ENCODE measurements at regions not wholly inside any gene's neighbourhood (a gene's known extent, or its start where the extent isn't known, plus 50 kb on each side); places are given as distances from the start of the nearest gene placed in this dataset.
"Not testable (repeated sequence)": the region's sequence is repeated elsewhere in the genome, so short reads cannot be mapped to it uniquely, and the experiment has no call there.

DNA sequence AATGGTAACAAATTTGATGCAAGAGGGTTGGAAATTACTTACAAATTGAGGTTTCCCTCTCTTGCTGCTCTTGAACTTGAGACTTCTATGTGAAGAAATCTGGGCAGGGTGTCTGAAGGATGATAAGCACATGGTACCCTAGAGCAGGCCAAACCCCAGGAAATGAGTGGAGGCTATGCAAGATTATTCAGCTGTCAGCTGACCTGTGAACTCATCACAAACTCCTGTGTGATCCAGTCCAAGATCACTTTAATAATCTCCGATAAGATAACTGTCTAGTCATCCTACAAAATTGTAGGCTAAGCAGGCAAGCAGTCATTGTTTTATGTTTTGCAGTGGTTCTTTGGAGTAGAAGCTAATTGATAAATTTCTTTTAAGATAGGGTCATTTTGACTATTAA is 213.1 kb downstream of the BTBD3 start:
- peak; percentile 10 for DNase-seq
- no peaks in the 10 kb centered on the region for H3K9me3 ChIP-seq

DNA sequence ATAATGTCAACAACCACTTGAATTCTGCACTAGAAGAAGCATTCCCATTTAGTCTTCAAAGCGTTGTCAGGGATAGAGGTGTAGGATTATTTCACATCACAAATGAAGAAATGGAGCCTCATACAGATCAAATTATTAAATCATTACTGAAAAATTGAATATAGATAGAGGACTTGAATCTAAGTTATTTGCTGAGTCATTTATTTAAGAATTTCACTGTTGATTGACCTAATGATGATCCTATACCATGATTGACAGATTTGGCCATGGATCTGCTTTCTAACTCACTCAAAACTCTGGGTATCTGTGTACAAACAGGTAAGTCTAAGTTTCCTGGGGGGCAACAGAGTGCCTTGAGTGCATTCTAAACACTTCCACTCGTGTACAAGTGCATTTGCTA is 215.9 kb downstream of the BTBD3 start:
- no peak overlapping the region for H3K4me3 ChIP-seq
- H3K9me3 ChIP-seq = peaks cover 3% of the 10 kb centered on the region
- H3K27me3 ChIP-seq = no peaks in the 10 kb centered on the region
- DNase-seq = no peak
- no peaks in the 10 kb centered on the region for H3K36me3 ChIP-seq

More for the DNA sequence above, 213.1 kb downstream of the BTBD3 start:
- H3K27me3 ChIP-seq = no peaks in the 10 kb centered on the region
- no peak overlapping the region for H3K4me3 ChIP-seq
- no peaks in the 10 kb centered on the region for H3K36me3 ChIP-seq

DNA sequence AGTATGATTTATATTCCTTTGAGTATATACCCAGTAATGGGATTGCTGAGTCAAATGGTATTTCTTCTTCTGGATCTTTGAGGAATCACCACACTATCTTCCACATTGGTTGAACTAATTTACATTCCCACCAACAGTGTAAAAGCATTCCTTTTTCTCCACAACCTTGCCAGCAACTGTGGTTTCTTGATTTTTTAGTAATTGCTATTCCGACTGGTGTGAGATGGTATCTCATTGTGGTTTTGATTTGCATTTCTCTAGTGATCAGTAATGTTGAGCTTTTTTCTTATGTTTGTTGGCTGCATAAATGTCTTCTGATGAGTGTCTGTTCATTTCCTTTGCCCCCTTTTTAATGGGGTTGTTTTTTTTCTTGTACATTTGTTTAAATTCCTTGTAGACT is 228.3 kb downstream of the BTBD3 start:
- H3K4me3 ChIP-seq, H3K36me3 ChIP-seq, H3K27me3 ChIP-seq, DNase-seq: not testable (repeated sequence)
- peaks cover 10% of the 10 kb centered on the region for H3K9me3 ChIP-seq

DNA sequence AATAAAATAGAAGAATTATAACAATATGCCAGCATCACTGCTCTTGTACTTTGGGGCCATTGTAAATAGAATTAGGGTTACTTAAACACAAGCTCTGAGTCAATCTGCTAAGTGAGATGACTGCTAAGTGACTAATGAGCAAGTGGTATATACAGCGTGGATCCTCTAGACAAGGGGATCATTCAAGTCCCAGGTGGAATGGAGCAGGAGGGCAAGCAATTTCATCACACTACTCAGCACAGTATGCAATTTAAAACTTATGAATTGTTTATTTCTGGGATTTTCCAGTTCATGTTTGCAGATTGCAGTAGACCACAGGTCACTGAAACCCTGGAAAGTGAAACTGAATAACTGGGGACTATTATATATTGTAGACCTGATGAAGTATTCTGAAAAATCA is 235.3 kb downstream of the BTBD3 start:
- Histone ChIP-seq H3K4me3 (no peak overlapping the region), H3K9me3 (no peaks in the 10 kb centered on the region), H3K36me3 (no peaks in the 10 kb centered on the region), H3K27me3 (no peaks in the 10 kb centered on the region)
- peak; percentile 52 for DNase-seq

DNA sequence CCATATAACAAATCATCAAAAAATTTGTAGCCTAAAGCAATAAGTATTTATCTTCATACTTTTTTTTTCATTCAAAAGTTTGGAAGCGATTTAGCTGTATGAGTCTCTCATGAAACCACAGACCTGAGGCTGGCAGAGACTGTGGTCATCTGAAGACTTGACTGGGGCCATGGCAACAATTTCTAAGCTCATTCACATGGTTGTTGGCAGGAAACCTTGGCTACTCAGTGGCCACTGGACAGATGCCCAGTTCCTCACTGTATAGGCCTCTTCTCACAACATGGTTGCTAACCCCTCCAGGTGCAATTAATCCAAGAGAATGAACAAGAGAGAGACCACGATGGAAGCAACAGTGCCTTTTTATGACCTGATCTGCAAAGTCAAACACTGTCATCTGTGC is 235.9 kb downstream of the BTBD3 start:
- no peaks in the 10 kb centered on the region for H3K36me3 ChIP-seq
- DNase-seq = peak; percentile 85
- no peaks in the 10 kb centered on the region for H3K27me3 ChIP-seq
- no peaks in the 10 kb centered on the region for H3K9me3 ChIP-seq
- no peak overlapping the region for H3K4me3 ChIP-seq

DNA sequence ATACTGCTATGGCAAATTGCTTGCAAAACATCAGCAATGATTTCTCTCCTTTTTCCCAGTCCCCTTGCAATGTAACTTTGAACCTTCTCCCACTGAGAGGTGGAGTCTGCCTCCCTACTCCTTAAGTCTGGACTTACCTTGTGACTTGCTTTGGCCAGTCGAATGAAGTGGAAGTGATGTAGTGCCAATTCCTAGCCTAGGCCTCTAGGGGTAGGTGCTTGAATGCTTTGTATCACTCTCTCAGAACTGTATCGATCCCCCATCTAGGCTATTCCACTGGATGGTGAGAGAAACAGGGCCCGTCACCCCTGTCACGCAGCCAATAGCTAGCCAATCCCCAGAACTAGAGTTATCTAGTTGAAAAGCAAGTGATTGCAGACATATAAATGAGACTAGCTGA is 238.6 kb downstream of the BTBD3 start:
- Histone ChIP-seq H3K36me3 (no peaks in the 10 kb centered on the region), H3K4me3 (no peak overlapping the region), H3K9me3 (no peaks in the 10 kb centered on the region), H3K27me3 (no peaks in the 10 kb centered on the region)
- no peak for DNase-seq

DNA sequence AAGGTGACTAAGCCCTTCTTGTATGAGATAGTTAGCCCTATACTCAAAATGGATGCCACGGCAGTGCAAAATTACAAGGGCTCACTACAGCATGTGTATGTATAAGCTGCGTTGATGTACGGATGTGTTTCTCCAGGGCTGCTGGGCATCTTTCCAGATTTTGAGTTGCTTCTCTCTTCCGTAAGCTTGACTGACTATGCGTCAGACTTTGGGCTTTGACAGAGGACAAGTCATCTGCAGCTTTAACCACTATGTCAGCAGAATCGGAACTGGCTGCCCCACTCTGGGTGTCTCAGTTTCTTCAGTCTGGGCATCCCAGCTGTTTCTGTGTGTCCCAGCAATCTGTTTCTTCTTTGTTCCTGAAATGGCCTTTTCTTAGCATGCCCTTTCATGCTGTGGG is 241.6 kb downstream of the BTBD3 start:
- DNase-seq = no peak
- Histone ChIP-seq H3K9me3 (no peaks in the 10 kb centered on the region), H3K36me3 (no peaks in the 10 kb centered on the region), H3K4me3 (no peak overlapping the region), H3K27me3 (no peaks in the 10 kb centered on the region)

DNA sequence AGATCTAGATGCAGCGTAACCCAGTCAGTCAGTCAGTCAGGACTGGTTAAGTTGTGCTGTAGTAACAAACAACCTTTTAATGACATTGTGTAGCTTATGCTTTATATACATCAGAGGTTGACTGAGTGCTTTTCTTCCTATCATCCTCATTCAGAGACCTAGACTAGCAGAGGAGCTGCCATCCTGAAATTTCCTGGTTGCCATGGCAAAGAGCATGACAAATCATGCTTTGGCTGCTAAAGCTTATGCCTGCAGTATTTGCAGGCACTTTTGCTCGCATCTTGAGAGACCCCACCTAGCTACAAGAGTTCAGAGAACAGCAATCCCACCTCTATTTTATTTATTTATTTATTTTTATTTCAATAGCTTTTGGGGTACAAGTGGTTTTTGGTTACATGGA is 244.0 kb downstream of the BTBD3 start:
- DNase-seq = no peak
- Histone ChIP-seq H3K36me3 (no peaks in the 10 kb centered on the region), H3K4me3 (no peak overlapping the region), H3K9me3 (no peaks in the 10 kb centered on the region), H3K27me3 (no peaks in the 10 kb centered on the region)

DNA sequence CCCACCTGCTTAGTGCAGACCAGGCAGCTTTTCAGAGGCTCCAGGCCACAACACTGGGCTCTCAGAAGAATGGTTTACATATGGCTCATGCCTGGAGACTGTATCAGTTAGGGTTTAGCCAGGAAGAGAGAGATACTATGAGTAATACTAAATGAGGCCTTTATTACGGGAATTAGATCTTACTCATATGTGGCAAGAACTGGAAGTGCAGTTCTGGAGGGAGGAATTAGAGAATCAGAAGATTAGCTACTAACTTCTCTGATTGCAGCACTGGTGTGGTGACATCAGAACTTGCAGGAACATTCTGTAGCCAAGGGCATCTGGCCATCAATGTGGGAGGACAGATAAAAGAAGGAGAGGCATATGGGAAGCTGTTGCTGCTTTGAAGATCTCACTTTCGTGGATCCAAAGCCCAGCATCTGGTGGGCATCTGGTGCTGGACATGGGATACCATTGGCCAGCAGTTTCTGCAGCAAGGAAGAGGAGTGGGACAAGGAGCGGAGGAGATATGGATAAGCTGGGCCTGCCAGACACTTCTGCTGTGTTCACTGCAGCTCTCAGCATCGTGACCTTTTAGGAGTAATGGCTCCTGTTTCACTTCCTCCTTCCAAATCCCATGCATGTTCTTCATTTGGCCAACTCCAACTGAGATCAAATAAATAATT is 248.5 kb downstream of the BTBD3 start:
- peak; percentile 82 for DNase-seq
- Histone ChIP-seq H3K36me3 (no peaks in the 10 kb centered on the region), H3K27me3 (no peaks in the 10 kb centered on the region), H3K9me3 (peaks cover 9% of the 10 kb centered on the region), H3K4me3 (no peak overlapping the region)

DNA sequence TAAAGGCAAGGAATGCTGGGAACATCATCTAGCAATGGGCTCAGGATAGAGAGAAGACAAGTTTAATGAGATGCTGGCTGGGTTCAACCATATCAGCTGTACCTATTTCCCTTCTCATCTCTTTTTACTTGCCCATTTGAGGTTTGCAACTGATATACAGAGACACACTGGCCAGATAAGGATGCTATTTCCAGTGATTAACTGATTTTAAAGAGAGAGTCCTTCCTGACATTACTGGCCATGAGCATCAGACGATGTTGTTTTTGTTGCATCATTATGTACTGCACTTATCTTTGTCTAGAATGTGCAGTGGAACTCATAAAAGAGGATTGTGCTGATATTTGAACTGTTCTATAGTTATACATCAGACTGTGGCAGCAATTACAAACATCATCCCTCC is 252.7 kb downstream of the BTBD3 start:
- Histone ChIP-seq H3K36me3 (no peaks in the 10 kb centered on the region), H3K4me3 (no peak overlapping the region), H3K27me3 (no peaks in the 10 kb centered on the region), H3K9me3 (peaks cover 9% of the 10 kb centered on the region)
- no peak for DNase-seq

DNA sequence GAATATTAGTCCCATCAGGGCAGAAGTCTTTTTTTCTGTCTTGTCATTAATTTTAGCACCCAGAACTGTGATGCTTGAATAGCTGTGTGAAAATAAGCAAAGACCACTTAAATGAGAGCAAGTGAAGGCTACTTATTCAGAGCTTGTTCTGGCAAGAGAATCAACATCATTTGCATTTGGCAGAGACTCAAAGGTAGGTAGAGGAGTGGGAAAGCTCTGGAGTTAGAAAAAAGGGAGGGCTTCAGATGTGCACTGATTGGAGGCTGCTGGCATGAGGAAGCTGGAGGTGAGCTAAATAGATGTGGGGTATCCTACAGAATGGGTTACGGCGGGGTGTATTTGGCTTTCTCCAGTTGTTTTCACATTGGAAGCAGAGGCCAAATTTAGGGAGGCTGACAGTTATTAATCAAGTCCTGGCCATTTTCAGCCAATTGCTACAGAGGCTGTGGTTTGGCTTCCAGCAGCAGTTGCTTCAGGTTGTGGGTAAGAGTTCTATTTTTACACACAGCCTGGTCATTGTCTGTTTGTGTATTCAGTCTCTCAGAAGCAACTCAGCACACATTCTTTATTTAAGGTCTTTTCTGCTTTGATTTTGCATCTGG is 254.3 kb downstream of the BTBD3 start:
- DNase-seq = peak; percentile 67

DNA sequence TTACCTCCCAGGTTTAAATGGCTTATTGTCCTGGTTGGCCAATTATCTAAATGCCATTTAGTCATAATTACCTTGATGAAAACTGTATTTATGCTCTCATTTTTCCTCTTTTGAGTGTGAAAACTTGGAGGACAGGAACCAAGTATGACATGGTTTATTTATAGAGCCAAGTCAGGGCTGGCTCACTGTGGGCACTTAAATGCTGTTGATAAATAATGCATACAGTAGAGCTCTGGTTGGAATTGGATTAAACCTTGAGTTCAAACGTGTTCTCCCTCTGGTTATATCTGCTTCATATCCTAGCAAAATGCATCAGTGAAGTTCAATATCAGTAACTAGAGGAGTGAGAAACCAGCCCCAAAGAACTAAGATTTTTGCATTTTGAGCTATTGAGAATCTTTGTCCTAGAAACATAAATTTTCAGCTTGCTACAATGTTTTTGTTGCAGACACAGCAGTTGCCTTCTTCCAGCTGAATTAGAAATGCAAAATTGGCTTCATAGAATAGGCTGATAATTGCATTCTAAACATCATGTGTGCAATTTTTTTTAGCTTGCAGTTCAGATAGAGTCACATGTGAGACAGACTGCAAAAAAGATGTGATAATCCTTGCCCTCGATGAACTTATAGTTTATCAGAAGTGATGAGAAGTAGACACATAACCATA is 255.8 kb downstream of the BTBD3 start:
- Histone ChIP-seq H3K9me3 (peaks cover 5% of the 10 kb centered on the region), H3K4me3 (no peak overlapping the region), H3K36me3 (no peaks in the 10 kb centered on the region), H3K27me3 (no peaks in the 10 kb centered on the region)
- DNase-seq = peak; percentile 28

More for the DNA sequence above, 254.3 kb downstream of the BTBD3 start:
- Histone ChIP-seq H3K9me3 (peaks cover 9% of the 10 kb centered on the region), H3K27me3 (no peaks in the 10 kb centered on the region), H3K4me3 (no peak overlapping the region), H3K36me3 (no peaks in the 10 kb centered on the region)

DNA sequence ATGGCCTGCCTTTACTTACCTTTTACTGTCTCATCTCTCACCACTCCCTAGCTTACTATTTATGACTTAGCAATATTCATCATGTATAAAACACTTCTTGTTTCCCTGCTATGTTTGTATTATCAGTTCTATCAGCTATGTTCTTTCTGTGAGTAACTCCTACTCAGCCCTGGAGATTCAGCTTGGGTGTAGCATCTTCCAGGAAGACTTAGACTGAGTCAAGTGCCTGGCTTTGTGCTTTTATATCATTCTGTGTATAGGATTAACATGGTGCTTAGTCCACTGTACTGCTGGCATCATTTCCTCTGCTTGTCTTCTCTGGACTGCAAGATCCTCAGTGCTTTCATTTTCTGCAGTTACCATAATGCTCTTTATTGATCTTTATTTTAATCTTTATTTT is 257.8 kb downstream of the BTBD3 start:
- DNase-seq = no peak
- Histone ChIP-seq H3K9me3 (no peaks in the 10 kb centered on the region), H3K36me3 (no peaks in the 10 kb centered on the region), H3K4me3 (no peak overlapping the region), H3K27me3 (no peaks in the 10 kb centered on the region)

DNA sequence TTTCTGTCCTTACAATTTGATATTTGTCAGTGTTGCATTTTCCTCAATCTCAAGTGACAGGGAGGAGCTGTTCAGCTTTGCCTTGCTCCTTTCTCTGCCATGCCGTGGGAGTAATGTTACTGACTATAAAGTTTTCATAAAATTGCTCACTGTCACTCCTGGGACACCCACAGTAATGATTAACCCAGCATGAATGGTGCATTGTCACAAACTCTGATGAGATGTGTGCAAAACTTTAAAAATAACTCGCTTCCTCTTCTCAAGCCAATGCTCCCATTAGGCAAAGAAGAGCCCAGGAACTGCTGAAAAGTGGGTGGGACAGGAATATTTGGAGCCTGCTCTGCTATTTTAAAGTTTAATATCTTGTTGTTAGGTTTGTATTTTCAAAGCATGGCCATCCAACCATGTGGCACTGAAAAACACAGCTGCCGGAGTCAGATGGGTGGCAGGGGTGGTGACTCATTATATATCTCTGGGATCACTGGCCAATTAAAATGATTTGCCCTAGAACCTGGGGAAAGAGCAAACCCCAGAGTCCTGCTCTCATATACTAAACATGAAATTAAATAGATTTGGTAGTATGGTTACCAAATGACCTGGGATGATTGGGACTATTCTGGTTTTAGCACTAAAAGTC is 260.1 kb downstream of the BTBD3 start:
- peak; percentile 15 for DNase-seq
- H3K36me3 ChIP-seq = no peaks in the 10 kb centered on the region
- H3K9me3 ChIP-seq = no peaks in the 10 kb centered on the region
- H3K4me3 ChIP-seq = no peak overlapping the region
- no peaks in the 10 kb centered on the region for H3K27me3 ChIP-seq

DNA sequence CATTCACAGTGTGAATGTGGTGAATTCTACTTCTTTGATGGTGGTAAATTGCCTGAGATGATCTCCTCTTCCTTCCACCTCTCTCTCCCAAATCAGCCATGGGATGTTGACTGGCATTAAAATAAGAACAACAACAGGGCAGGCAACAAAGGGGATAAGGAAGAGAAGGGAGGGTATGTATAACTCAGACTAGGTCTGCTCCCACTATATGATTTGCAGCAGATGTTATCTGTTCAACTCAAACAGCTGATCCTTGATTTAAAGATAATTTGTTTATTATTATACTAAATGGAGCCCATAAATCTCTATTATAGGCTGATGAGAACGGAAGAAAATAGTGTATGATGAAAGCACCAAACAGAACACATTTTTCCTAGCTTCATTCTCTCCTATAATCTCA is 262.0 kb downstream of the BTBD3 start:
- no peak for DNase-seq
- no peaks in the 10 kb centered on the region for H3K27me3 ChIP-seq

DNA sequence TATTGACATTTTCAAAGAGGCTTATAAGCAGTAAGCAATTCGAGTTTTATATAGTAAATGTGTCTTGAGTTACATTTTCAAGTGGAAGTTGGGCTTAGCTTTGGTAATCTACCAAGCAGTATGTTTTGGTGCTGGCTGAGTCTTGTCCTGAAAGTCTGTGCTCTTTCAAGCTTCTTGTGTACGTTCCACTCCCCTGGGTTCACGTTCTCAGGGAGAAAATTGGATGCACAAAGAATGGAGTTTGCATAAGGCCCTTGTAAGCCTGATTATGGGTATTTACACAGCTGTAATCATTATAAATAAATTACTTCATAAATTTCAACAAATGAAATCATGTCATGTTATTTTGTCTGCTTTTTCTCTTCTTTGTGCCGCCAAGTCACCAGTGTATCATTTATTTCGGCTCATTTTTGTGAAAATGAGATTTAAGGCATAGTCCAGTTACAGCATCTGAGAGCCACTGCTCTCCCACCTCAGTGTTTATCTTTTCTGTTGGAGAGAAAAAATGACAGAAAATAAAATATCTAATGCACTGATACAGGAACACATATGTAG is 262.5 kb downstream of the BTBD3 start:
- H3K27me3 ChIP-seq = no peaks in the 10 kb centered on the region
- H3K4me3 ChIP-seq = no peak overlapping the region
- H3K9me3 ChIP-seq = no peaks in the 10 kb centered on the region
- DNase-seq = no peak
- H3K36me3 ChIP-seq = no peaks in the 10 kb centered on the region

More for the DNA sequence above, 262.0 kb downstream of the BTBD3 start:
- Histone ChIP-seq H3K36me3 (no peaks in the 10 kb centered on the region), H3K9me3 (no peaks in the 10 kb centered on the region), H3K4me3 (no peak overlapping the region)

DNA sequence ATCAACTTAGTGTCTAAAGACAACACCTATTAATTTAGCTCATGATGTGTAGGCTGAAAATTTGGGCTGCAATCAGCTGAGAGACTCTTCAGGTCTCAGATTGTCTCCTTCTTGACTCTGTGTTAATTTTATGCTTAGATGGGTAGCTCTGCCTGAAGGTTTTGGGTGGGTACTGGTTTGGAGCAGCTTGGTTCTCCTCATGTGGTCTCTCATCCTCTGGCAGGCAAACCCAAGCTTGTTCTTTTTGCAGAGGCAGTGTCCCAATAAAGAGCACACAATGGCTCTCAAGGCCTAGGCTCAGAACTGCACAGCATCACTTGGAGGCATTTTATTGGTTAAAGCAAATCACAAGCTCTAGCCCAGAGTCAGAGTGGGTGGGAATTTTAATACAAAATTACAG is 280.6 kb downstream of the BTBD3 start:
- no peaks in the 10 kb centered on the region for H3K9me3 ChIP-seq

More for the DNA sequence above, 280.6 kb downstream of the BTBD3 start:
- Histone ChIP-seq H3K36me3 (no peaks in the 10 kb centered on the region), H3K27me3 (no peaks in the 10 kb centered on the region), H3K4me3 (no peak overlapping the region)
- DNase-seq = no peak

All from MG63 (cell line).